ENCODE measurements at regions not wholly inside any gene's neighbourhood (a gene's known extent, or its start where the extent isn't known, plus 50 kb on each side); places are given as distances from the start of the nearest gene placed in this dataset.

GRCh38 chr12:13794706-13795105 lies 186.7 kb downstream of the GRIN2B start:
- no peak for TF ChIP-seq POLR2AphosphoS5 (IDR thresholded peaks at IDR 0.05; ENCODE audit: low read depth, low read length)
- TF ChIP-seq FOXP2 (optimal IDR thresholded peaks at IDR 0.05; ENCODE audit: borderline replicate concordance, extremely low read depth, extremely low read length, insufficient read depth), result no peak
- TF ChIP-seq TAF1 (IDR thresholded peaks at IDR 0.05; ENCODE audit: borderline replicate concordance, insufficient read depth, low read length), result no peak
- TF ChIP-seq SIN3A (IDR thresholded peaks at IDR 0.05; ENCODE audit: borderline replicate concordance, insufficient read depth, low read length), result no peak
- TF ChIP-seq REST (IDR thresholded peaks at IDR 0.05; ENCODE audit: insufficient read depth in 1 of 2, low read depth in 2 of 2, low read length in 2 of 2), result no peak

GRCh38 chr12:13790317-13790716 lies 191.1 kb downstream of the GRIN2B start:
- TF ChIP-seq SIN3A (IDR thresholded peaks at IDR 0.05; ENCODE audit: borderline replicate concordance, insufficient read depth, low read length) (no peak), REST (IDR thresholded peaks at IDR 0.05; ENCODE audit: insufficient read depth in 1 of 2, low read depth in 2 of 2, low read length in 2 of 2) (no peak), TAF1 (IDR thresholded peaks at IDR 0.05; ENCODE audit: borderline replicate concordance, insufficient read depth, low read length) (no peak), POLR2AphosphoS5 (IDR thresholded peaks at IDR 0.05; ENCODE audit: low read depth, low read length) (no peak)

GRCh38 chr12:13788626-13789025 lies 192.8 kb downstream of the GRIN2B start:
- no peak for TF ChIP-seq POLR2AphosphoS5 (IDR thresholded peaks at IDR 0.05; ENCODE audit: low read depth, low read length)
- no peak for TF ChIP-seq TAF1 (IDR thresholded peaks at IDR 0.05; ENCODE audit: borderline replicate concordance, insufficient read depth, low read length)
- no peak for TF ChIP-seq FOXP2 (optimal IDR thresholded peaks at IDR 0.05; ENCODE audit: borderline replicate concordance, extremely low read depth, extremely low read length, insufficient read depth)
- TF ChIP-seq SIN3A (IDR thresholded peaks at IDR 0.05; ENCODE audit: borderline replicate concordance, insufficient read depth, low read length), result no peak
- no peak for TF ChIP-seq REST (IDR thresholded peaks at IDR 0.05; ENCODE audit: insufficient read depth in 1 of 2, low read depth in 2 of 2, low read length in 2 of 2)

GRCh38 chr12:13786646-13787045 lies 194.8 kb downstream of the GRIN2B start:
- no peak for TF ChIP-seq TAF1 (IDR thresholded peaks at IDR 0.05; ENCODE audit: borderline replicate concordance, insufficient read depth, low read length)
- TF ChIP-seq SIN3A (IDR thresholded peaks at IDR 0.05; ENCODE audit: borderline replicate concordance, insufficient read depth, low read length), result no peak
- no peak for TF ChIP-seq REST (IDR thresholded peaks at IDR 0.05; ENCODE audit: insufficient read depth in 1 of 2, low read depth in 2 of 2, low read length in 2 of 2)
- TF ChIP-seq POLR2AphosphoS5 (IDR thresholded peaks at IDR 0.05; ENCODE audit: low read depth, low read length), result no peak
- TF ChIP-seq FOXP2 (optimal IDR thresholded peaks at IDR 0.05; ENCODE audit: borderline replicate concordance, extremely low read depth, extremely low read length, insufficient read depth), result no peak

GRCh38 chr12:13784504-13784903 lies 196.9 kb downstream of the GRIN2B start:
- TF ChIP-seq SIN3A (IDR thresholded peaks at IDR 0.05; ENCODE audit: borderline replicate concordance, insufficient read depth, low read length) (no peak), TAF1 (IDR thresholded peaks at IDR 0.05; ENCODE audit: borderline replicate concordance, insufficient read depth, low read length) (no peak), POLR2AphosphoS5 (IDR thresholded peaks at IDR 0.05; ENCODE audit: low read depth, low read length) (no peak), FOXP2 (optimal IDR thresholded peaks at IDR 0.05; ENCODE audit: borderline replicate concordance, extremely low read depth, extremely low read length, insufficient read depth) (no peak), REST (IDR thresholded peaks at IDR 0.05; ENCODE audit: insufficient read depth in 1 of 2, low read depth in 2 of 2, low read length in 2 of 2) (no peak)

Measured in PFSK-1 (cell line).